ENCODE measurements at regions not wholly inside any gene's neighbourhood (a gene's known extent, or its start where the extent isn't known, plus 50 kb on each side); places are given as distances from the start of the nearest gene placed in this dataset.

GRCh38 chr7:17098515-17098914 is 199.9 kb upstream of the AHR start:
- TF ChIP-seq POLR2A (IDR thresholded peaks at IDR 0.05), result no peak
- TF ChIP-seq, protein P1, sequence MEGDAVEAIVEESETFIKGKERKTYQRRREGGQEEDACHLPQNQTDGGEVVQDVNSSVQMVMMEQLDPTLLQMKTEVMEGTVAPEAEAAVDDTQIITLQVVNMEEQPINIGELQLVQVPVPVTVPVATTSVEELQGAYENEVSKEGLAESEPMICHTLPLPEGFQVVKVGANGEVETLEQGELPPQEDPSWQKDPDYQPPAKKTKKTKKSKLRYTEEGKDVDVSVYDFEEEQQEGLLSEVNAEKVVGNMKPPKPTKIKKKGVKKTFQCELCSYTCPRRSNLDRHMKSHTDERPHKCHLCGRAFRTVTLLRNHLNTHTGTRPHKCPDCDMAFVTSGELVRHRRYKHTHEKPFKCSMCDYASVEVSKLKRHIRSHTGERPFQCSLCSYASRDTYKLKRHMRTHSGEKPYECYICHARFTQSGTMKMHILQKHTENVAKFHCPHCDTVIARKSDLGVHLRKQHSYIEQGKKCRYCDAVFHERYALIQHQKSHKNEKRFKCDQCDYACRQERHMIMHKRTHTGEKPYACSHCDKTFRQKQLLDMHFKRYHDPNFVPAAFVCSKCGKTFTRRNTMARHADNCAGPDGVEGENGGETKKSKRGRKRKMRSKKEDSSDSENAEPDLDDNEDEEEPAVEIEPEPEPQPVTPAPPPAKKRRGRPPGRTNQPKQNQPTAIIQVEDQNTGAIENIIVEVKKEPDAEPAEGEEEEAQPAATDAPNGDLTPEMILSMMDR (IDR thresholded peaks at IDR 0.05), result no peak

Measured in adrenal gland (tissue), 5 donors.